ENCODE measurements at regions not wholly inside any gene's neighbourhood (a gene's known extent, or its start where the extent isn't known, plus 50 kb on each side); places are given as distances from the start of the nearest gene placed in this dataset.

DNA sequence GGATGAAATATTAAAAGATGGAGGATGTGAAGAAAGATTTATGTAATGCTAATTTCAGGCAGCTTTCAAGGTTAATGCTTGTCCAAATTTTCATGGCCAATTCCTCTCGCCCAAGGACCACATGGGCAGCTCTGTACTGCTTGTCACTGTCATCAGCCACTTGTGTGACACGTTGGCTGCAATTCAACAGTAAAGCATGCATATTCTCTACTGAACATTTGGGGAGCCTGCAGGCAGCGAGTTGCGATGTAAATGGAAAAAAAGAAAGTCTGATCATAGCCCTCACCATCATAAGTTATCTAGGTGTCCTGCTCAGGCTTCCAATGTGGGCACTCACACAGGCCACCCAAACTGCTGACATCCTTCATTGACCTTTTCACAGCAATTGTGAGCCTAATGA, 1026.8 kb upstream of the NR2F2 start:
- no CpG with 5 or more reads among the region's 4 CpGs for WGBS (ENCODE audit: extremely low coverage, insufficient coverage, insufficient read length)
- Histone ChIP-seq H3K18ac (ENCODE audit: low read length) (no peak overlapping the region), H2AFZ (ENCODE audit: insufficient read depth, low read length, poor library complexity) (no peak overlapping the region)

DNA sequence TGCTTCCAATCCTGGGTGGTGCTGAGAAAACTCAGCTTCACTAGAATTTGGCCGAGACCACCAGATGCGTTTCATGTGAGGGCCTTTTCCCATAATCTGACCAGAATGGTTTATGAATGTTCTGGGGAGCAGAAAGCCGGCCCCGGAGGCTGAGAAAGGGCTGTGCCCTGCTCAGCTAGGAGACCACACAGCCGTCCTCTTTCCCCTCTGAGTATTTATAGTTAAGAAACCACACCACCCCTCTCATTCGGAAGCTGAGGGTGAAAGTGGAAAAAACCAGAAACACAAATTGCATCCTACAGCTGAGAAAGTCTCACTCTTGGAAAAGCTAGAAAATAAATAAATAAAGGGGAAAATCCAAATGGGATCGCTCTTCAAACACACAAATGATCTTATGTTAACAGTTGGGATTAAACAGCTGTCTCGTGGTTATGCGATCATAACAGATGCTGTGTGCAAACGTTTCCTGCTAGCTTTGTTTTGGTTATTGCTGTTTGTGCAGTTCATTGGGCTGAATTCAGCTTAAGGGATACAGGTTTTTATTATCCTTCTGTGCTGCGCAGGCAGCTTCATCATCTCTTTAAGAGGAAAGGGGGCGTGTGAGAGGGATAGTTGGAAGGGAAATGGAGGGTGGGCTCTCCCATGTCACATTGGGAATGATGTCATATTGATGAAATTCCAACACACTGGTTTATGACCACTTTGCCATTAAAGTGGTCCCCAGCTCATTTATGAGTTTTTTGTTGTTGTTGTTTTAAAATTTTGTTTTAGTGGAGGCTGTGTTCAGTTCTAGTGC, 1026.2 kb upstream of the NR2F2 start:
- H2BK120ac ChIP-seq (ENCODE audit: insufficient read depth, low read length, poor library complexity): no peak overlapping the region
- H2BK5ac ChIP-seq (ENCODE audit: low read depth, low read length, poor library complexity): no peak overlapping the region
- H3K18ac ChIP-seq (ENCODE audit: low read length): no peak overlapping the region
- no peak overlapping the region for H3K9ac ChIP-seq (ENCODE audit: low read length)
- H3K4ac ChIP-seq (ENCODE audit: low read depth, low read length): no peak overlapping the region
- H3K27me3 ChIP-seq (ENCODE audit: insufficient read depth, low read length): no peaks in the 10 kb centered on the region
- WGBS (ENCODE audit: extremely low coverage, insufficient coverage, insufficient read length): no CpG with 5 or more reads among the region's 12 CpGs
- no peaks in the 10 kb centered on the region for H3K79me2 ChIP-seq (ENCODE audit: control insufficient read depth, insufficient read depth, low read length, poor library complexity)
- no peaks in the 10 kb centered on the region for H3K4me1 ChIP-seq (ENCODE audit: control insufficient read depth in 1 of 2, insufficient read depth in 2 of 2, low read length in 2 of 2)
- no peak overlapping the region for H2AK5ac ChIP-seq (ENCODE audit: low read length)
- no peak overlapping the region for H3K4me2 ChIP-seq (ENCODE audit: low read length)
- no peak overlapping the region for H3K23ac ChIP-seq (ENCODE audit: low read length)
- H3K79me1 ChIP-seq (ENCODE audit: low read length): no peaks in the 10 kb centered on the region
- H4K12ac ChIP-seq (ENCODE audit: low read depth, low read length): no peak overlapping the region
- H2AFZ ChIP-seq (ENCODE audit: insufficient read depth, low read length, poor library complexity): no peak overlapping the region
- no peak overlapping the region for H4K91ac ChIP-seq (ENCODE audit: low read depth, low read length)
- H3K14ac ChIP-seq (ENCODE audit: low read length): no peak overlapping the region
- H2BK12ac ChIP-seq (ENCODE audit: low read length): no peak overlapping the region
- no peak overlapping the region for H4K8ac ChIP-seq (ENCODE audit: low read depth, low read length)
- H3K9me3 ChIP-seq (ENCODE audit: insufficient read depth, low read depth, low read length): no peaks in the 10 kb centered on the region
- H3K36me3 ChIP-seq (ENCODE audit: control insufficient read depth in 1 of 2, insufficient read depth in 2 of 2, low read length in 2 of 2): no peaks in the 10 kb centered on the region
- H3K4me3 ChIP-seq (ENCODE audit: low read depth, low read length): no peak overlapping the region
- H3K27ac ChIP-seq (ENCODE audit: low read depth, low read length): no peak overlapping the region
- DNase-seq: no peak

More for the DNA sequence above, 1026.8 kb upstream of the NR2F2 start:
- Histone ChIP-seq H4K91ac (ENCODE audit: low read depth, low read length) (no peak overlapping the region), H3K4me2 (ENCODE audit: low read length) (no peak overlapping the region), H2AK5ac (ENCODE audit: low read length) (no peak overlapping the region), H4K8ac (ENCODE audit: low read depth, low read length) (no peak overlapping the region), H2BK120ac (ENCODE audit: insufficient read depth, low read length, poor library complexity) (no peak overlapping the region), H3K9me3 (ENCODE audit: insufficient read depth, low read depth, low read length) (no peaks in the 10 kb centered on the region), H2BK5ac (ENCODE audit: low read depth, low read length, poor library complexity) (no peak overlapping the region), H3K27ac (ENCODE audit: low read depth, low read length) (no peak overlapping the region), H4K12ac (ENCODE audit: low read depth, low read length) (no peak overlapping the region), H2BK12ac (ENCODE audit: low read length) (no peak overlapping the region), H3K4ac (ENCODE audit: low read depth, low read length) (no peak overlapping the region), H3K4me1 (ENCODE audit: control insufficient read depth in 1 of 2, insufficient read depth in 2 of 2, low read length in 2 of 2) (no peaks in the 10 kb centered on the region), H3K79me2 (ENCODE audit: control insufficient read depth, insufficient read depth, low read length, poor library complexity) (no peaks in the 10 kb centered on the region), H3K27me3 (ENCODE audit: insufficient read depth, low read length) (no peaks in the 10 kb centered on the region), H3K14ac (ENCODE audit: low read length) (no peak overlapping the region), H3K79me1 (ENCODE audit: low read length) (no peaks in the 10 kb centered on the region), H3K23ac (ENCODE audit: low read length) (no peak overlapping the region), H3K9ac (ENCODE audit: low read length) (no peak overlapping the region), H3K4me3 (ENCODE audit: low read depth, low read length) (no peak overlapping the region), H3K36me3 (ENCODE audit: control insufficient read depth in 1 of 2, insufficient read depth in 2 of 2, low read length in 2 of 2) (no peaks in the 10 kb centered on the region)
- no peak for DNase-seq

DNA sequence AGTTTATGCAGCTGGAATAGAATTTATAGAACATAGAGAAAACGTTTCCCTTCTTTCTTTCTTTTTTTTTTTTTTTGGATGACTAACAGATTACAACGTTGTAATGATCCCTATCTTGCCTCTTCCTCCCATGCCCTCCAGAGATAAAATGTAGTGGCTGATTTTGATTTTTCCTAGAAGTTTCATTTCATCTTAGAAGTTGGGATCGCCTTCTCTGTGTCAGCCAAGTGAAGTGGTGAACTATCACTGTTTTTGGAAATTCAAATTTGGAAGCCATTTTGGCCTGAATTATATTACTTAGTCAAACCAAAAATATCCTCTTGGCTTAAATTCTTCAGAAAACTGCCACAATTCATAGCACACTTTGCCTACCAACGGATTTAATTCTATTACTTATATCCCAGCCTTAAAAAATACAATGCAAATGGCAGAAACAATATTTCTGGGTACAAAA, 1025.5 kb upstream of the NR2F2 start:
- no CpG with 5 or more reads among the region's 4 CpGs for WGBS (ENCODE audit: extremely low coverage, insufficient coverage, insufficient read length)
- no peak overlapping the region for H2AFZ ChIP-seq (ENCODE audit: insufficient read depth, low read length, poor library complexity)
- no peak overlapping the region for H2BK120ac ChIP-seq (ENCODE audit: insufficient read depth, low read length, poor library complexity)

DNA sequence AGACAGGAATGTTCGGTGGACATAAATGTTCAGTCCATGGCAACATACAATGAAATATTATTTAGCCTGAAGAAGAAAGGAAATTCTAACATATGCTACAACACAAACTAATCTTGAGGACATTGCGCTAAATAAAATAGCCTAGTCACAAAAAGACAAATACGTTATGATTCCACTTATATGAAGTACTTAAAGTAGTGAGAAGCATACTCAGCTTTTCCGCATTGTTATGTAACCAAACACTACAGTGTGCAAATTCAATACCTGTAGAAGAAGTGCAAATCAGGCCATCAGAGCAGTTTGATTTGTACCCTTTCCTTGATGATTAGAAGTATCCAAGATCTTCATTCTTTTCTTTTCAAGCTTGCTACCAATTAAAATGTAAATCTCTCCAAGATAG, 1023.4 kb upstream of the NR2F2 start:
- Histone ChIP-seq H3K27me3 (ENCODE audit: insufficient read depth, low read length) (no peaks in the 10 kb centered on the region), H3K4ac (ENCODE audit: low read depth, low read length) (no peak overlapping the region), H4K8ac (ENCODE audit: low read depth, low read length) (no peak overlapping the region), H2BK5ac (ENCODE audit: low read depth, low read length, poor library complexity) (no peak overlapping the region), H2AK5ac (ENCODE audit: low read length) (no peak overlapping the region), H2BK12ac (ENCODE audit: low read length) (no peak overlapping the region), H3K18ac (ENCODE audit: low read length) (no peak overlapping the region), H3K14ac (ENCODE audit: low read length) (no peak overlapping the region), H3K4me3 (ENCODE audit: low read depth, low read length) (no peak overlapping the region), H3K79me2 (ENCODE audit: control insufficient read depth, insufficient read depth, low read length, poor library complexity) (no peaks in the 10 kb centered on the region), H3K9me3 (ENCODE audit: insufficient read depth, low read depth, low read length) (no peaks in the 10 kb centered on the region), H3K4me1 (ENCODE audit: control insufficient read depth in 1 of 2, insufficient read depth in 2 of 2, low read length in 2 of 2) (no peaks in the 10 kb centered on the region), H3K27ac (ENCODE audit: low read depth, low read length) (no peak overlapping the region), H4K91ac (ENCODE audit: low read depth, low read length) (no peak overlapping the region), H3K23ac (ENCODE audit: low read length) (no peak overlapping the region), H4K12ac (ENCODE audit: low read depth, low read length) (no peak overlapping the region), H3K36me3 (ENCODE audit: control insufficient read depth in 1 of 2, insufficient read depth in 2 of 2, low read length in 2 of 2) (no peaks in the 10 kb centered on the region), H3K79me1 (ENCODE audit: low read length) (no peaks in the 10 kb centered on the region), H3K4me2 (ENCODE audit: low read length) (no peak overlapping the region), H2AFZ (ENCODE audit: insufficient read depth, low read length, poor library complexity) (no peak overlapping the region), H2BK120ac (ENCODE audit: insufficient read depth, low read length, poor library complexity) (no peak overlapping the region), H3K9ac (ENCODE audit: low read length) (no peak overlapping the region)
- no CpG with 5 or more reads among the region's 4 CpGs for WGBS (ENCODE audit: extremely low coverage, insufficient coverage, insufficient read length)
- no peak for DNase-seq

More for the DNA sequence above, 1025.5 kb upstream of the NR2F2 start:
- Histone ChIP-seq H3K4me3 (ENCODE audit: low read depth, low read length) (no peak overlapping the region), H2BK5ac (ENCODE audit: low read depth, low read length, poor library complexity) (no peak overlapping the region), H3K9me3 (ENCODE audit: insufficient read depth, low read depth, low read length) (no peaks in the 10 kb centered on the region), H3K79me2 (ENCODE audit: control insufficient read depth, insufficient read depth, low read length, poor library complexity) (no peaks in the 10 kb centered on the region), H2BK12ac (ENCODE audit: low read length) (no peak overlapping the region), H3K4me2 (ENCODE audit: low read length) (no peak overlapping the region), H3K36me3 (ENCODE audit: control insufficient read depth in 1 of 2, insufficient read depth in 2 of 2, low read length in 2 of 2) (no peaks in the 10 kb centered on the region), H3K14ac (ENCODE audit: low read length) (no peak overlapping the region), H4K12ac (ENCODE audit: low read depth, low read length) (no peak overlapping the region), H3K23ac (ENCODE audit: low read length) (no peak overlapping the region), H3K27ac (ENCODE audit: low read depth, low read length) (no peak overlapping the region), H2AK5ac (ENCODE audit: low read length) (no peak overlapping the region), H3K79me1 (ENCODE audit: low read length) (no peaks in the 10 kb centered on the region), H4K91ac (ENCODE audit: low read depth, low read length) (no peak overlapping the region), H3K18ac (ENCODE audit: low read length) (no peak overlapping the region), H3K27me3 (ENCODE audit: insufficient read depth, low read length) (no peaks in the 10 kb centered on the region), H3K4ac (ENCODE audit: low read depth, low read length) (no peak overlapping the region), H3K9ac (ENCODE audit: low read length) (no peak overlapping the region), H4K8ac (ENCODE audit: low read depth, low read length) (no peak overlapping the region), H3K4me1 (ENCODE audit: control insufficient read depth in 1 of 2, insufficient read depth in 2 of 2, low read length in 2 of 2) (no peaks in the 10 kb centered on the region)
- no peak for DNase-seq

All from trophoblast cell (in vitro differentiated cells and primary cell).